SH-SY5Y (cell line): ENCODE measurements at regions not wholly inside any gene's neighbourhood (a gene's known extent, or its start where the extent isn't known, plus 50 kb on each side); places are given as distances from the start of the nearest gene placed in this dataset.

Source experiments
- GATA2 ChIP-seq: IDR thresholded peaks from 2 replicates; pipeline ENCODE4 v1.6.1; 2011; ENCODE audit warnings: mild to moderate bottlenecking, low read depth, low read length
- GATA3 ChIP-seq: IDR thresholded peaks from 2 replicates; pipeline ENCODE4 v1.6.1; 2011; ENCODE audit warnings: low read depth, mild to moderate bottlenecking, low read length, moderate library complexity

- no peak for TF ChIP-seq GATA3
- TF ChIP-seq GATA2 = no peak
Measured at GRCh38 chr3:101117465-101117864, 124.2 kb upstream of the ABI3BP start.
